Endothelial cell of umbilical vein (primary cell): ENCODE measurements at regions not wholly inside any gene's neighbourhood (a gene's known extent, or its start where the extent isn't known, plus 50 kb on each side); places are given as distances from the start of the nearest gene placed in this dataset.

Experiments
- EZH2 ChIP-seq: IDR thresholded peaks from 2 replicates; pipeline ENCODE4 v1.6.1; 2012; ENCODE audit warnings: borderline replicate concordance, low read depth, mild to moderate bottlenecking, moderate library complexity, low read length, inconsistent platforms; ENCODE audit not compliant: severe bottlenecking
- MYC ChIP-seq: IDR thresholded peaks from one replicate; pipeline ENCODE4 v1.6.1; 2011; ENCODE audit warnings: mild to moderate bottlenecking, low read depth, low read length
- POLR2A ChIP-seq: IDR thresholded peaks from 2 replicates; pipeline ENCODE4 v1.6.1; 2012; ENCODE audit warnings: low read depth, mild to moderate bottlenecking, control low read depth, low read length
- POLR2AphosphoS5 ChIP-seq: IDR thresholded peaks from 2 replicates; pipeline ENCODE4 v1.6.1; 2012; ENCODE audit warnings: low read depth, mild to moderate bottlenecking, control low read depth, low read length, moderate library complexity; ENCODE audit not compliant: insufficient read depth
- TF ChIP-seq, protein P1 (sequence below), 2 donors: IDR thresholded peaks; 1 replicate in 1 of 2; 2 replicates in 1 of 2; pipeline ENCODE4 v1.5.1; 2011; ENCODE audit warnings: low read length in 2 of 2, mild to moderate bottlenecking in 2 of 2, moderate library complexity in 2 of 2, control low read depth in 1 of 2, inconsistent platforms in 1 of 2, low read depth in 1 of 2; ENCODE audit not compliant: insufficient read depth in 1 of 2; ENCODE audit errors: extremely low read depth in 1 of 2

DNA sequence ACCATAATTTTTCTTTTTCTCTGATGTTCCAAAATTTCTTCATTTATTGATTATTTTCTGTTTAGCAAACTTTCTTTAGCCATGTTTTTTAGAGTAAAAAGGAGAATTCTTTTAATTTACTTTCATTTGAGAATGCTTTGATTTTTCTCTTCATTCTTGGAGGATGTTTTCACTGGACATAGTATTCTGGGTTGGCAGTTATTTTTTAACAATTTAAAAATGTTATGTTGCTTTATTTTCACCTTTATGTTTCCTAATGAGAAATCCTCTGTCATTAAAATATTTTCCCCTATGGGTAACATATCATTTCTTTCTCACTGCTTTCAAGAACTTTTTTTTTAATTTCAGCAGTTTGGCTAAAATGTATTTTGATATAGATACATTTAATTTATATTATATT, 631.4 kb upstream of the CDH2 start:
- TF ChIP-seq, protein P1, sequence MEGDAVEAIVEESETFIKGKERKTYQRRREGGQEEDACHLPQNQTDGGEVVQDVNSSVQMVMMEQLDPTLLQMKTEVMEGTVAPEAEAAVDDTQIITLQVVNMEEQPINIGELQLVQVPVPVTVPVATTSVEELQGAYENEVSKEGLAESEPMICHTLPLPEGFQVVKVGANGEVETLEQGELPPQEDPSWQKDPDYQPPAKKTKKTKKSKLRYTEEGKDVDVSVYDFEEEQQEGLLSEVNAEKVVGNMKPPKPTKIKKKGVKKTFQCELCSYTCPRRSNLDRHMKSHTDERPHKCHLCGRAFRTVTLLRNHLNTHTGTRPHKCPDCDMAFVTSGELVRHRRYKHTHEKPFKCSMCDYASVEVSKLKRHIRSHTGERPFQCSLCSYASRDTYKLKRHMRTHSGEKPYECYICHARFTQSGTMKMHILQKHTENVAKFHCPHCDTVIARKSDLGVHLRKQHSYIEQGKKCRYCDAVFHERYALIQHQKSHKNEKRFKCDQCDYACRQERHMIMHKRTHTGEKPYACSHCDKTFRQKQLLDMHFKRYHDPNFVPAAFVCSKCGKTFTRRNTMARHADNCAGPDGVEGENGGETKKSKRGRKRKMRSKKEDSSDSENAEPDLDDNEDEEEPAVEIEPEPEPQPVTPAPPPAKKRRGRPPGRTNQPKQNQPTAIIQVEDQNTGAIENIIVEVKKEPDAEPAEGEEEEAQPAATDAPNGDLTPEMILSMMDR (IDR thresholded peaks at IDR 0.05; ENCODE audit: extremely low read depth in 1 of 2, insufficient read depth in 1 of 2, low read depth in 1 of 2, low read length in 2 of 2), result no peak
- TF ChIP-seq MYC, result no peak
- TF ChIP-seq EZH2, result no peak
- TF ChIP-seq POLR2A, result no peak
- no peak for TF ChIP-seq POLR2AphosphoS5
